ENCODE measurements at regions not wholly inside any gene's neighbourhood (a gene's known extent, or its start where the extent isn't known, plus 50 kb on each side); places are given as distances from the start of the nearest gene placed in this dataset.

- no peaks in the 10 kb centered on the region for H3K79me2 ChIP-seq (ENCODE audit: insufficient read depth)
- DNase-seq, result peak; percentile 63
- H3K9me3 ChIP-seq (ENCODE audit: low read depth), result no peaks in the 10 kb centered on the region
- no peaks in the 10 kb centered on the region for H3K27me3 ChIP-seq (replicated peaks; ENCODE audit: insufficient read depth)
- no peak overlapping the region for H3K4me3 ChIP-seq
- H3K36me3 ChIP-seq (ENCODE audit: low read depth), result no peaks in the 10 kb centered on the region
- H3F3A ChIP-seq (ENCODE audit: insufficient read depth), result peaks cover 27% of the 10 kb centered on the region
- peak overlapping the region; percentile 71 for H2AFZ ChIP-seq
- peaks cover 22% of the 10 kb centered on the region for H3K4me1 ChIP-seq (ENCODE audit: insufficient read depth)
- WGBS, 2 experiments (ENCODE audit: low coverage in 1 of 2, low lambda C conversion rate in 2 of 2, missing lambda C conversion rate in 2 of 2), result 29 to 32% methylated on average over 10 of the region's 10 CpGs
- in situ Hi-C loops (cut with MboI), result no loop called here
- peak overlapping the region; percentile 61 for H3K27ac ChIP-seq
- no peaks in the 10 kb centered on the region for H4K20me1 ChIP-seq (ENCODE audit: insufficient read depth)
- TF ChIP-seq EZH2phosphoT487 (IDR thresholded peaks at IDR 0.05; ENCODE audit: insufficient read depth, low read depth), result no peak
- no peak for TF ChIP-seq EZH2 (IDR thresholded peaks at IDR 0.05; ENCODE audit: insufficient read depth, poor library complexity, severe bottlenecking)
- no peaks in the 10 kb centered on the region for H3K9me2 ChIP-seq (ENCODE audit: insufficient read depth)
- H3K9ac ChIP-seq, result peak overlapping the region; percentile 36
- H3K4me2 ChIP-seq (ENCODE audit: unreplicated experiment), result peak overlapping the region; percentile 37
Measured at GRCh38 chr14:50018201-50018932, 98.0 kb downstream of the VCPKMT start.

GRCh38 chr14:50018933-50019210, 97.5 kb downstream of the VCPKMT start:
- TF ChIP-seq EZH2phosphoT487 (IDR thresholded peaks at IDR 0.05; ENCODE audit: insufficient read depth, low read depth) (no peak), EZH2 (IDR thresholded peaks at IDR 0.05; ENCODE audit: insufficient read depth, poor library complexity, severe bottlenecking) (no peak)
- Histone ChIP-seq H3K9ac (peak overlapping the region; percentile 36), H3F3A (ENCODE audit: insufficient read depth) (peaks cover 27% of the 10 kb centered on the region), H3K27me3 (replicated peaks; ENCODE audit: insufficient read depth) (no peaks in the 10 kb centered on the region), H3K36me3 (ENCODE audit: low read depth) (no peaks in the 10 kb centered on the region), H3K9me2 (ENCODE audit: insufficient read depth) (no peaks in the 10 kb centered on the region), H3K4me2 (ENCODE audit: unreplicated experiment) (peak overlapping the region; percentile 37), H3K4me3 (no peak overlapping the region), H2AFZ (peak overlapping the region; percentile 71), H4K20me1 (ENCODE audit: insufficient read depth) (no peaks in the 10 kb centered on the region), H3K27ac (peak overlapping the region; percentile 61), H3K9me3 (ENCODE audit: low read depth) (no peaks in the 10 kb centered on the region), H3K4me1 (ENCODE audit: insufficient read depth) (peaks cover 20% of the 10 kb centered on the region), H3K79me2 (ENCODE audit: insufficient read depth) (no peaks in the 10 kb centered on the region)
- in situ Hi-C loops (cut with MboI), result no loop called here
- no peak for DNase-seq
- 11 to 22% methylated on average over 2 of the region's 2 CpGs for WGBS, 2 experiments (ENCODE audit: low coverage in 1 of 2, low lambda C conversion rate in 2 of 2, missing lambda C conversion rate in 2 of 2)

- in situ Hi-C loops (cut with MboI), result no loop called here
- Histone ChIP-seq H3K27ac (no peak overlapping the region), H3K79me2 (ENCODE audit: insufficient read depth) (no peaks in the 10 kb centered on the region), H3K27me3 (replicated peaks; ENCODE audit: insufficient read depth) (no peaks in the 10 kb centered on the region), H3K9ac (no peak overlapping the region), H3K4me2 (ENCODE audit: unreplicated experiment) (no peak overlapping the region), H3K9me3 (ENCODE audit: low read depth) (no peaks in the 10 kb centered on the region), H4K20me1 (ENCODE audit: insufficient read depth) (no peaks in the 10 kb centered on the region), H3K9me2 (ENCODE audit: insufficient read depth) (no peaks in the 10 kb centered on the region), H3K36me3 (ENCODE audit: low read depth) (no peaks in the 10 kb centered on the region), H3K4me3 (no peak overlapping the region), H2AFZ (no peak overlapping the region), H3F3A (ENCODE audit: insufficient read depth) (peaks cover 39% of the 10 kb centered on the region), H3K4me1 (ENCODE audit: insufficient read depth) (peaks cover 29% of the 10 kb centered on the region)
- TF ChIP-seq EZH2 (IDR thresholded peaks at IDR 0.05; ENCODE audit: insufficient read depth, poor library complexity, severe bottlenecking) (no peak), EZH2phosphoT487 (IDR thresholded peaks at IDR 0.05; ENCODE audit: insufficient read depth, low read depth) (no peak)
- no peak for DNase-seq
Measured at GRCh38 chr14:50020184-50020583, 96.2 kb downstream of the VCPKMT start.

GRCh38 chr14:50020799-50021198, 95.6 kb downstream of the VCPKMT start:
- Histone ChIP-seq H3K9me3 (ENCODE audit: low read depth) (no peaks in the 10 kb centered on the region), H3K9me2 (ENCODE audit: insufficient read depth) (no peaks in the 10 kb centered on the region), H3K27me3 (replicated peaks; ENCODE audit: insufficient read depth) (no peaks in the 10 kb centered on the region), H3K4me3 (no peak overlapping the region), H3K36me3 (ENCODE audit: low read depth) (no peaks in the 10 kb centered on the region), H3K9ac (no peak overlapping the region), H3K27ac (no peak overlapping the region), H2AFZ (no peak overlapping the region), H3K79me2 (ENCODE audit: insufficient read depth) (no peaks in the 10 kb centered on the region), H3K4me2 (ENCODE audit: unreplicated experiment) (no peak overlapping the region), H3F3A (ENCODE audit: insufficient read depth) (peaks cover 43% of the 10 kb centered on the region), H3K4me1 (ENCODE audit: insufficient read depth) (peaks cover 29% of the 10 kb centered on the region), H4K20me1 (ENCODE audit: insufficient read depth) (no peaks in the 10 kb centered on the region)
- no peak for DNase-seq
- in situ Hi-C loops (cut with MboI), result no loop called here
- TF ChIP-seq EZH2 (IDR thresholded peaks at IDR 0.05; ENCODE audit: insufficient read depth, poor library complexity, severe bottlenecking) (no peak), EZH2phosphoT487 (IDR thresholded peaks at IDR 0.05; ENCODE audit: insufficient read depth, low read depth) (no peak)
